Suppressor macrophage (primary cell): ENCODE measurements at regions not wholly inside any gene's neighbourhood (a gene's known extent, or its start where the extent isn't known, plus 50 kb on each side); places are given as distances from the start of the nearest gene placed in this dataset.
A peak's percentile ranks its signal among the peaks of the same experiment; 100 is the strongest.
"Not testable (repeated sequence)": the region's sequence is repeated elsewhere in the genome, so short reads cannot be mapped to it uniquely, and the experiment has no call there.

Experiments
- DNase-seq, 4 experiments: peaks; one replicate each; pipeline ENCODE4 v3.0.0-alpha.2; 2020 to 2022

DNA sequence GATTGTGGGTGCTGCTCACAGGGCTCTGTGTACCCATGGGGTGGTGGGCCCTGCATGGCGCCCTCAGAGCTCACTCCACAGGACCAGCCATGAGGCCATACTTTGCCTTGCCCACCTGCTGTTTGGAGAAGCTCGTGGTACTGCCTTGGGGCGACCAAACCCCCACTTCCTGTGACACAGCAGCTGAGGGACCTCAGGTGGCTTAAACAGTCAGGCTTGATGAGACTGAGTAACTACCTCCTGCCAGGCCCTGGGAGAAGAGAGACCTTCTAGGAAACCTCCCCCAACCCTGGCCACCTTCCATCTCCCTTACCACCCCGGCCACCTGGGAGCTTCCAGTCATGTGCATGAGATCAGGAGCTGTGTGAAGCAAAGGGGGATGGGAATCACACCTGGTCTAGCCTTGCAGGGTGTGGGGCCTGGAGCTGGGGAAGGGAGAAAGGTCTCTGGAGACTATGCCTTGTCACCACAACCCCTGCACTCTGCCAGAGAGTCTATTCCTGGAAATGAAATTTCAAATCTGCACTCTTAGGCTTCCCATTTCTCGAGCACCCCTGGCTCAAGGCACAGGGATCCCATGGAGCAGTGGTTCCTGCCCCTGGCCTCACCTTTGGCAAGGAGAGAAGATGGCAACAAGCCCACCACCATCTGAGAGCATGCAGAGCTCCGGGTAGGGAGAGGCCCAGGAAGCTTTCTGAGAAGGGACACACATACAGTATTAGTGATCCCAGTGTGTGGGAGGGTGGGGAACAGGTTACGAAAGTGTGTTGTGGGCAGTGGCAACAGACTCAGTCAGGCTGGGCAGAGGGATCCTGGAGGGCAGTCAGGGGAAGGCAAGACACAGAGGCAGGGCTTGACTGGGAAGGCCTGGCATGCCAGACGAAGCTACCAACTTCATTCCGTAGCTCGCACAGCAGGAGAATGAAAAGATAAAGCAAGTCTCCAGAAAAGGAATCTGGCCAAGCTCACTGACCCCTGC lies 125.0 kb downstream of the URI1 start:
- DNase-seq: peak in 1 of 4 experiments; percentile 8

DNA sequence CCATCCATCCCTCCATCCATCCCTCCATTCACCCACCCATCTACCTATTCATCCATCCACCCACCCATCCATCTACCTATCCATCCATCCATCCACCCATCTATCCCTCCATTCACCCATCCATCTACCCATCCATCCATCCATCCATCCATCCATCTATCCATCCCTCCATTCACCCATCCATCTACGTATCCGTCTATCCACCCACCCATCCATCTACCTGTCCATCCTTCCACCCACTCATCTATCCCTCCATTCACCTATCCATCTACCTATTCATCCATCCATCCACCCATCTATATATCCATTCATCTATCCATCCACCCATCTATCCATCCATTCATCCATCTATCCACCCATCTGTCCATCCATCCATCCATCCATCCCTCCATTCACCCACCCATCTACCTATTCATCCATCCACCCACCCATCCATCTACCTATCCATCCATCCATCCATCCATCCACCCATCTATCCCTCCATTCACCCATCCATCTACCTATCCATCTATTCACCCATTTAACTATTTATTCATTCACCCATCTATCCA lies 126.0 kb downstream of the URI1 start:
- not testable (repeated sequence) for DNase-seq

DNA sequence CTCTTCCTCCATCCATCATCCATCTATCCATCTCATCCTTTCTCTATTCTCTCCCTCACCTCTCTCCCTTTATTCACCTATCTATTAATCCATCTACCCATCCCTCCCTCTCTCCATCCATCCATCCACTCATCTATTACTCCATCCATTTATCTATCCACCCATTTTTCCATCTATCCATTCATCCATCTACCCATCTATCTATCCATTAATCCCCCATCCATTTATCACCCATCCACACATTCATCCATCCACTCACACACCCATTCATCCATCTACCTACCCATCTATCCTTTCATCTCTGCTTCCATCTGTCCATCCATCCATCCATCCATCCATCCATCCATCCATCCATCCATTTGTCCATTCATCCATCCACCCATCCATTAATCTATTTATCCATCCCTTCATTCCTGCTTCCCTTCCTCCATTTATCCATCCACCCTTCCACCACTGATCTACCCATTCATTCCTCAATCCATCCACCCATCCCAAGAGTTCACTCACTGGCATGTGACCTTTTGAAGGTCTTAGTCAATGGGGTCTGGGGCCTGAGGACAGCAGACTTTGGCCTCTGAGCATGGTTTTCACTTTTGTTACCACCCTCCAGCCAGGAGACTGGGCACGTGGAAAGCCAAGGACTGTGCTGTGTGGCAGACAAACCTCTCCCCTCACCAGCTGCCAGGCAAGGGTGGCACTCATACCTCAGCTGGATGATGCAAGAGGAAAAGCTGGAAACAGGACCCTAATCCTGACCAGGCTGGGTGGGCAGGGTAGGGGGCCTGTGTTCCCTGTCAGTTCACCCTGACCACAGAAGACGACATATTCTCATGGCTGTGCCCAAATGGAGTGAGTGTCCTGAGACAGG lies 126.7 kb downstream of the URI1 start:
- DNase-seq: no peak

DNA sequence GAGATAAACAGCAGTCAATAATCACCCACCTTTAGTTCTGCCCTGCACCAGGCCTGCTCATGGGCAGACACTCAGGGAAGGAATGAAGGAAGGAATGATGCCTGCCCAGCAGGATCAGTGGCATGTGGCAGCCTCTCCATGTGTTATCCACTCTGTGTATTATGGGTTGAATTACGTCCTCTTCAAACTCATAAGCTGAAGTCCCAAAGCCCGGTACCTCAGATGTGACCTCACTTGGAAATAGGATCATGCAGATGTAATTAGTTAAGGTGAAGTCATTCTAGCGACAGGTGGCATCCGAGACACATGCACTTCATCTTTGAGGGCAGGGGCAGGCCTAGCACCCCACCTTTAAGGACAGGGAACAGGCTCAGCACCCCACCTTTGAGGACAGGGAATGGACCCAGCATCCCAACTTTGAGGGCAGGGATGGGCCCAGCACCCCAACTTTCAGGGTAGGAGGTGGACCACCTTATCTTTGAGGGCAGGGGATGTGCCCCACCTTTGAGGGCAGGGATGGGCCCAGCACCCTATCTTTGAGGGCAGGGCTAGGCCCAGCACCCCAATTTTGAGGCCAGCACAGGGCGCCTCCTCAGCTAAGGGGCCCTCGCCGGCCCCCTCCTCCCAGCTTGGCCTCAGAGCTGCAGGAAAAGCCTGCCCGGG lies 127.6 kb downstream of the URI1 start:
- DNase-seq: no peak

DNA sequence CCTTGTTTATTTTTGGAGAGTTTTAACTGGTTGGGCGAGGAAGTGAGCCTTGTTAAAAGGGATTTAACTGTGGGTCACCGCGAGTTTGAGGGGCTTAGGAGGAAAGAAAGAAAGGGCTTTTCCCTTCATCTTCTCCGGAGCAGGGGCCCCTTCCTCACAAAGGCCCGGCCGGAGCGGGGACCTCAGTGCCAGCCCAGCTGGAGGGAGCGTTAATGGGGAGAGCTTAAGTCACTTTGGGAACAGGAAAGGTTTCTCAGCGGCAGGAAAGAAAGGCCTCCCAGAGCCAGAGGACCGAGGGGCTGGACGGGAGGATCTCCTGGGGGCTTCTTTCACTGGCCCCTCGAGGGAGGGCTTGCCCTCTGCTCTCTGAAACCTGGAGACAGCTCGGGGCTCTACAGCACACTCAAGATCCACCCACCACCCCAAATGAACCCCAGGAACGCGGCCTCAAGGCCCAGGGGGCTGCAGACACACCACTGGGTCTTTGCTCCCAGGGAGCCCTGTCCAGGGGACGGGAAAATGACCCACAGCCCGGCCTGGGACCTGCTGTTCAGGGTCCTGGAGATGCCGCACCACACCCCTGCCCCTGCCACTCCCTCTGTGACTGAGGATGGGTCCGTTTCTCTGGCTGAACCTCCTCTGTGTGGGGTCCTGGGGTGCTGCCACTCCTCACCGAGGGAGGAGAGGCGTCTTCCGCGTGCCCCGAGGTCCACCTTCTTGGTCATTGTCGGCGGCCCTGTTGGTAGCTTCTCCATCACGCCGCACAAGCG lies 128.3 kb downstream of the URI1 start:
- DNase-seq: no peak

DNA sequence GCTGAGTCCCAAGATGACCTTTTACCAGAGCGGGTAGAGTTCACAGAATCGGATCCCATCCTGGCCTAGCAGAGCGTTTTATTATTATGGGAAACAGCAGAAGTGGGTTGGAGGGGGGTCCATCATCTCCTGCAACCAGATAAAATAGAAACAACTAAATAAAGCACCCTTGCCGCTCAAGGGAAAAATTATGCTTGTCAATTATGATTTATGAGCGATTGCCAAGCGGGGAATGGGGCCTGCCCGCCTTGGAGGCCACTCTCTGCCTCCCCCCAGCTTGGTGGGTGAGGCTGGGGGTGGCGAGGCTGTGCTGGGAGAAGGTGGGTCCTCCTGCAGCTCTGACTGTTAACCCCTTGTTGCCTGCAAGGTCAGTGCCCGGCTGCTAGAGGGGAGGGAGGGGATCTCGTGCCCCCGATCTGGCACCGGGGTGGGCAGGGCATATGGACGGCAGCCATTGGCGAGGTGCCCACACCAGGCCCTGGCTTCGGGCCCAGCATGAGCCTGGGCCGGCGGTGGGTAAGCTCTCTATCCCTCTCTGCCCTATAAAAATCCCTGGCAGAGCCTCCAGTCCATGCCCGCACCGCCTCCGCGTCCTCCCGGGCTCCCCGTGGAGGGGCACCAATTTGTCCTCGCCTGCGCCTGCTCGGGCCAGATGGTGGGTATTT lies 129.1 kb downstream of the URI1 start:
- no peak for DNase-seq

DNA sequence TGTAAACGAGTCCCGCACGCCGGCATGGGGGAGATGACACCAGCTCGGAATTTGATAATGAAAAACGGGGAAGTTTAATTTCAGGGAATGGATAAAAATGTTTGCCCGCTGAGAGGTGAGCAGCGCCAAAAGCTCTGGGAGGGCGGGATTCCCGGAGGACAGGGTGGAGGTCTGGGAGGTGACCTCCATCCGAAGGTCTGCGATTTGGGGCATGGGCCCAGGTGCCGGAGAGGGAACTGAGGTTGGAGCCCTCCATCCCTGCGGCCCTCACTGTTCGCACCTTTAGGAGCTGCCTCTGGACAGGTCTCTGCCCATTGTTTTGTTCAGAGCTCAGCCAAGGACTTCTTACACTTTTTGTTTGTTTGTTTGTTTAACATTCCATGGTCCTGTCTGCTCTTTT lies 129.8 kb downstream of the URI1 start:
- DNase-seq: no peak

DNA sequence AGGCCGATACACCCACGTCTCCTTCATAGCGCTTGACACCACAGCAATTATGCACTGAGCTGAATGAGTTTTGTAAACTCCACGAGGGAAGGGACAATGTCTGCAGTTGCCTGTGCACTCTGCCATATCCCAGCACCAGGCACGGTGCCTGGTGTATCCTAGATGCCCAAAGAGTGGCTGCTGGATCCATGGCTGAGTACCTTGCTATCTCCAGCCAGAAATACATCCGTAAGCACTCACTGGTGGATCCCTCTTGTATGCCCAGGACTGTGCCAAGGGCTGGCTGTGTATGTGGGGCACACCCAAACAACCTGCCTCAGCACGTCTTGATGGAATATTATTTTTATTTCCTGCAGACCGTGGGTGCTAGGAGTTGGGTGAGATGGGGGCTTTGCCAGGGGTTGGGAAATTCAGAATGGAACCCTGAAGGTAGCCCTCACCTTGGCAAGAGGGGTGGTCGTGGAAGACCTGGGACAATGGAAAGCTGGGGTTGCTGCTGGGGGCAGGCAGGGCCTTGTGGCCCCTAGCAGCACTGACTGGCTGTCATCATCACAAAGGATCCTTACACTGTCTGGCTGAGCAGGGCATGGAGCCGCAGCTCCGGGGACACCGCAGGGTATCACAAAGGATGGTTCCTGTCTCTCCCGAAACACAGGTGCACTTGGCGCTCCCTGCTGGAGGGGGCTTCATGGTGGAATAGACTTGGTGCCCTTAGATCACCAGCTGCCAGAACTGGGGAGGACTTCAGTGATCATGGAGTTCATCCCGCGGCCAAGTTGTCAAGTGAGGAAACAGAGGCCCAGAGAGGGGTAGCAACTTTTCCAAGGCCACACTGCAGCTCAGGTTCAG lies 131.3 kb downstream of the URI1 start:
- no peak for DNase-seq

DNA sequence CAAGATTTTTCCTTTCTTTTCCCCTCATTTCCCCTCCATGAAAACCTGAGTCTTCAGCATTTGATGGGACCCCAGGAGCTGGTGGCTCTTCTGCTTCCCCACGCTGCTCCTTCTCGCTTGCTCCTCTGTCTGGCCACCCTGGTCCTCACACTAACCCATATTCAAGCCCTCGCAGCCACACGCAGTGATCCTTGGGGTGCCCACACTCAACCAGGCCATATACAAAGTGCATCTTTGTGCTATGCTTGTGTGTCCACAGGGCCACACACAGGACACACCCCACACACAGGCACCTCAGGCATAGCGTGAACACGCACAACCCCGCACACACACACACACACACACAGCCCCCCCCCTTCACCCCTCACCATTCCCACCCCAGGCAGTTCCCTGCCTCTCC lies 132.1 kb downstream of the URI1 start:
- DNase-seq: no peak

DNA sequence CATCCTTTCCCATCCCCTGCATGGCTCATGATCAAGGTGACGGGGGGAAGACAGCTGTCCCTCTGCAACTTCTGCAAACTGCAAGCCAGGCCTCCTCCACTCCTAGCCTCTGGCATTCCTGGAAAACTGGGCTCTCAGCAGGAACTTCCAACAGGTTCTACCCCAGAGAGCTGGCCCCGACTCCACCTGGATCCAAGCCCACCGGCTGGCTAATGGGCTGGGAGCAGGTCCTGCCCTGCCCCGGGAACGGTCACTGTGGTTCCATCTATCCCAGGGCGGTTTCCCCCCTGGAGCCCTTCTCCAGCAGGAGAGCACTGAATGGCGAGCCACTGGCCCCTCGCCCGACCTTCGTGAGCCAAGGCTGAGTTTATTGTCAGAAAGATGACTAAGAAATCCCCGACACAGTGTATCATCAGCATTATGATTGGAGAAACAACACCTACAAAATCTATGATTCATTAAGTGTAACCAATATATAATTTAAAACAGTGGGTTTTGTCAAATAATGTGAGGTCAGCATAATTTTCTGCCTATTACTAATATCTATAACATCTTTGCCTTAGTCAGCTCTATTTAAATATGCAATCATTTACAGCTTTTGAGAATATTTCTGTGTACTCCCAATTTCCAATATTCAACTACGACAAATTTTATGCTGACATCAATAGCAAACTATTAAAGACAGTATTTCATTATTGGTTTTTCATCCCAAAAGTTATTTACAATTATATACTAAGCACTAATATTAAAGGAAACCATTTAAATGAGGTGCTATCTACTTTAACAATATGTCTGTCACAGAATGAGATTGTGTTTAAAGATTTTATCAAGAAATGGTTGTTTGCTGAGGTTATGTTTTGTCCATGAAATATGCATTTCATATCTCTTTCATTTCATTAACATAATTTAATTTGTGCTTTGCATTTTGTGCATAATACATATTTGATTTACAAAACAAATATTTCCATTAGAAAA lies 133.0 kb downstream of the URI1 start:
- no peak for DNase-seq

DNA sequence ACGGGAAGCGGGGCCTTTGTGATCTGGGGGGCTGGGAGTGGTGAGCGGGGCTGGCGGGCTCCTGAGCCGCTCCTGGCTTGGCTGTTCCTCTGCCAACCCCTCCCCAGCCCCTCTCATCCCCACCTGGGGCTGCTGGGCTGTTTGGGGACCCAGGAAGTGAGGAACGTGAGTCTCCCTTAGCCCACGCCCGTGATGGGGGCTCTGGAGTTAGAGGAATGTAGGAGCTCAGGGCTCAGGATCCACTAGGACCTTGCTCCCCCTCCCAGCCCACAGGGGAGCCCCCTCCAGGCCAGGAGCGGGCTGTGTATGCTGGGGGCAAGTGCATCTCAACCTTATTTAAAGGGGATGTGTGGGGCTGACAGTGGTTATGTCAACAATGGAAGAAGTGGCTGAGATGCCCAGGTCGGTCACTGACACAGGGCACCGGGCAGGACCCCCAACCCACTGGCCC lies 134.1 kb downstream of the URI1 start:
- no peak for DNase-seq

DNA sequence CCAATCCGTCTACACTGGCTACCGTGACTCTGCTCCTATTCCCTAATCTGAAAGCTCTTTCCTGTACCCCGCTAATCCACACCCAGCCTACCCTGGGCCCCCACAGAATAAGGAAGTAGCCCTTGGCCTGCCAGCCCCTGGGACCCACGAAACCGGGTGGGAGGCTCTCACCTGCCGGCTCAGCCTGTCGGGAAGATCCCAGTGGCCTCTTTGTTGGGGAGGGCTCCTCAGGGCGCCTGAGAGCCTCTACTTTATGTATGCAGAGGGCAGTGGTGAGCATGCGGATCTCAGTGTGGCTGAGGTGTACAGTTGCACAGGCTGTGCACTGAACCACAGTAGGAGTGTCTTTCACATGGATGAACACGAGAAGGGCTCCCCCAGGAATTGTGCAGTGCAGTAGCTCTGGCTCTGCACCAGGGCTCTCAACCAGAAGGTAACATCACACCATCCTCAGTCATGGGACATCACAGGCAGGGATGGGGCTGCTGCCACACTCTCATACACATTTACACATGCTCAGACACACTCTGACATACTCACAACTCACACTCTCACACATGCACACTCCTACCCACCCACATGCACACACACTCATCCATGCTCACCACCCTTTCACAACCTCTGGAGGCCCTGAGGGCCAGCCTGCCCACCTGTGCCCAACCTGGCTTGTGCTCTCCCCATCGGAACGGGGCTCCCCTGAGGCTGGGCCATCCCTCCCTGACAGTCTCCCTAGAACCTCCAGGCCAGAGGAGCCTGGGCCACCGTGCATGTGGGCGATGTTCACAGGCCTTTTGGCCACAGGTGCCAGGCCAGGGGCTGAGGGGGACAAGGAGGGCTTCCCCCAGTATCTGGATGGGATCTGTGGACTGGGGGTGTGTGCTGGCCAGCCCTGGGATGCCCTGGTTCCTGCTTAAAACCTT lies 135.0 kb downstream of the URI1 start:
- DNase-seq: no peak

DNA sequence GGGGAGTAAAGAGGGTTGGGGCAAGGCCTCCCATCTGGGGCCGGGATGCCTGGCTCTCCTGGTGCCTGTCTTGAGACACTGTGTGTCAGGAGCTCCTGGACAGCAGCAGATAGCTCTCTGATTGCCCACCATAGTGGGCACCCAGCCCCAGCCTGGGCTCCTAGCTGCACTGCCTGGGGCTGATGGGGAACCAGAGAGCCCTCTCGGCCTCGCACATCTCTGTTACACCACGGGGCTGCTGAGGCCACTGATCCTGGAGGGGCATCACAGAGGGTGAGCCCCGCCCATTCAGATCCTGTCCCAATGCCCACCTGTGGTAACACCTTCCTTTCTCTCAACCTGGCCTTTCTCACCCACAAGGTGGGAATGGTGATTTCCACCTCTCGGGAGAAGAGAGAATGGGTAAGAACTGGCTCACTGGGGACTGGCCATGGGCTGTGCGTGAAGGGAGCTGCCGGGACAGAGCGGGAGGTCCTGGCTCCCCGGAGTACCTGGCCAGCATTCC lies 135.9 kb downstream of the URI1 start:
- DNase-seq: no peak

DNA sequence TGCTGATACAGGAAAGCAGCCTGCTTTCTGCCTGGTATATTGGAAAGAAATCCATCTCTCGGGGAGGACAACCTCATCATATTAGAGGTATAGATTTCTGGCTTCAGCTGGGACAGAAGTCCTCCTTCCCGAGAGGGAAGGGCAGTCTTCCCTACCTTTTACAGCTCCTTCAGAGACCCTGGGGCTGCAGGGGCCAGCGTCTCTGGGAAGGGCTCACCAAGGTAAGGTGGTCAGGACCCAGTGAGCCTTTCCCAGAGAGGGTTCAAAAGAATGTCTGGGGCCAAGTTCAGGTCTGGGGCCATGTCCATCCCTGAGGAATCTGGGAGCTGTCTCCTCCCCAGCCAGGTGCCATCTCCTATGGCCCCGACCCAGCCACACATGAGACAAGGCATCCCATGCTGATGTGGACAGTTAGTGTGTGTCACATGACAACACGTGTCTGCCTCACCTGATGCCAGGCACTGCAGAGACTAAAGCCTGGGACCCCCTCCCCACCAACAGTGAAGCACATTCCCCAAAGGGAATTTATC lies 136.4 kb downstream of the URI1 start:
- no peak for DNase-seq

DNA sequence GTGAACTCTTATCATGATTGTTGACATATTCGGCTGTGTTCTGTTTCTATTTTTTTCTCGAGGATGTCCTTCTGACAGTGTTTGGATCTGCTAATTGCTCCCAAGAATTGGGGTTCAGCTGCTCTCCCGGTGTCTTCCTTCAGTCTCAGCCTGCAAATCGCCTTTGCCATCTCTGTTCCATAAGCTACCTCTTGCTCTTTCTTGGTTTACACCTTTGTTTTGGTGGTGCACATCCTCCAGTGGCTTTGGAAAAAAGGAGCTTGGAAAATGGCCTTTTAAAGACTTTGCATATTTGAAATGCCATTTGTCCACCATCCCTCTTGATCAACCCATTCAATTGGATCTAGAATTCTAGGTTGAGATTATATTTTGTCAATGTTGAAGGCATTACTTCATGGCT lies 137.2 kb downstream of the URI1 start:
- DNase-seq: no peak

DNA sequence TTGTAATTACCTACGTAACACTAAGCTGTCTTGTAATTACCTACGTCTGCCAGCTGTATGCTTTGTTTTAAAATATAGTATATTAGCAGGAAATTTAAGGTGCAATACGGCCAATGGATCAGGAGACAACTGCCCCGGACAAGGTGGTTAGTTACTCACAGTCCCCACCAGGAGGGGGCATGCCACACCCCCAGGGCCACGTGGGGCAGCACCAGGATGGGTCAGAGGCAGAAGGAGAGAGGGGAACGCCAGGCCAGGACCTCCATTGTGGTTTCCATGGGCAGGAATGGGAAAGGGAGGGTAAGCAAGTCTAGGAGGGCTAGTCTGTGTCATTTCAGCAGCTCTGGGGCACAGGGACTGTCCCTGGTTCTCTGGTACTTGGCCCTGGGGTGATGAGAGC lies 140.1 kb downstream of the URI1 start:
- DNase-seq: no peak

DNA sequence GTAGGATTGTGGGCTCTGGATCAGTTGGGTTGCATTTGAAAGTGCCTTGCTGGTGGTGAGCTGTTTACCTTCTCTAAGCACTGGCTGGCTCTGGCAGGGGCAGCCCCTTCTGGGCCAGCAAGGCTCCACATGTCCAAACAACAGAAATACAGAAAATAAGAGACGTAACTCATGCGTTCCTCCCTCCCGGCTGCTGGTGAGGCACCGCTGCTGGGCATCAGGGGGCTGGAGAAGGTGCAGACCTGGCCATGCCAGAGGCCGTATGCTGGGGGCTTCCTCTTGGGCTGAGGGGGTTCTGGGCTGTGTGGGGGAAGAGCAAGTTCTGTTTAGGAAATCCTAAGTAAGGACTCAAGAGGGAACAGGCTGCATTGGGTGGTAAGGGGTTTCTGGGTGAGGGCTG lies 140.6 kb downstream of the URI1 start:
- DNase-seq: no peak
